HG03135 (cell line): ENCODE measurements at regions not wholly inside any gene's neighbourhood (a gene's known extent, or its start where the extent isn't known, plus 50 kb on each side); places are given as distances from the start of the nearest gene placed in this dataset.
A peak's percentile ranks its signal among the peaks of the same experiment; 100 is the strongest.

ENCODE experiments used
- ATAC-seq: cut with Tn5 transposase; IDR thresholded peaks from one replicate; pipeline ENCODE4 v1.9.1; 2021; ENCODE audit warnings: mild to moderate bottlenecking, moderate library complexity; ENCODE audit not compliant: unreplicated experiment

DNA sequence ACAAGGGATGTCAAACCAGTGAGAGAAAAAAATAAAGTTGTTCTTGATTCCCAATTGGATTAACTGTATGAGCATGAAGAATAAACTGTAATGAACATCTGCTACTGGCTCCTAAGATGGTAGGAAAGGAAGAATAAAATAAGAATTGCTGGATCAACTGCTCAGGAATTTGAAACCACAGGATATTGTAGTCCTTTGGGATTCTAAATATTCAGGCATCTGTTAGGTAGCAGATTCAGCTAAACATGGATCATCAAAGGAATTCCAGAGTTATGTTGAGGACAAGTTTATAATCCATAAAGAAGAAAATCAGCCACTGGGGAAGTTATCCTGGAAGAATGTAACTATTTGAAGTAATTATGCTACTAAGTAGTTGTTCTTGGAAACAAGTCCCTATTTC is 65.8 kb downstream of the ISL1 start:
- no peak for ATAC-seq

DNA sequence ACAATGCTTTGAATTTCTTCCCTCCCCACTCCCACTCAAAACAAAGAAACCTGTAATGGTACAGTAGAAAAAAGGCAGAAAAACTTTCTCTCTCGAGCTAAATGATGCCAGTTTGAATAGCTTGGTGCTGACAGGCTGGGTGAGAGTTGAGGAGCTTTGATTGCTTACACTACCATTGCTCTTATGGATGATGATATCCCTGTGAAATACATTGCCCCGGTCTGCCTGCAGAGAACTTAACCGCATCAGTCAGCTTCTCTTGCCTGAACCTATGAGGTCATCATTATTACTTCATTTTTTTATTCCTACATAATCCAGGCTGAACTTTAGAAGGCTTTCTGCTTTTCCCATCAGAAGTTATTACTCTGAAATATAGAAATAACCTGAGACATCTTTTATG is 69.3 kb downstream of the ISL1 start:
- ATAC-seq, result no peak

DNA sequence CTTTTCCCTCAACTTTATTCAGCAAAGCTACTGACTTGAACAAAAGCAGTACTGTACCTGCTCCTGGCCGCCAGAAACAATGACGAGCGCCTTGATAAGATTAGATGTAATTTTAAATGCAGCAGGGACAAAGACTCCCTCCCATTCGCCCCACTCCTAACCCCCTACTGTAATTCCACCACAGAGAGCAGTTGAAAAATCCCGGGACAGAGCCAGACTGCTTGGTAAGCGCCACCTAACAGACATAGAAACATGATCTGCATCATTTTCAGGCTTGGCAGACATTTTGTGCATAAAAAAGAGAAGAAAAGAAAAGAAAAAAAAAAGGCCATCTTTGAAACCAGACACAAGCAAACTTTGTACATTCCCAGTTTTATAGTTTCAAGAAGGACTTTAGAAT is 81.9 kb downstream of the ISL1 start:
- ATAC-seq, result no peak

DNA sequence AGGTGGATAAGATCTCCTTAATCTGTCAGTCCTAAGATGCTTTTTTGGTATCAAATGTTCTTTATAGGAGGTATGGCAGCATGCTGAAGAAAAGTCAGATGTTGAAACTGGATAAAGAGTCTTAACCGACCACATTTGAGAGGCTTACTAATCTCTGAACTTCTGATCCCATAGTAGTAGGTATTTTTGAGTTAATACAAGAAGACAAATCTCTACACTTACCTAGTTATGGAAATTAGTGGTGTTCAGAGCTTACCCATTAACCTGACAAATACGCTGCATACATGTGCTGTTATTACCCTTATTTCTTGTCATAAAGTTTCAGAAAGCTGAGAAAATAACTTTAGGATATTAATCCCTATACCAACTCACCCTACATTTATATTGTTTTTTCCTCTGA is 83.0 kb downstream of the ISL1 start:
- ATAC-seq, result no peak

DNA sequence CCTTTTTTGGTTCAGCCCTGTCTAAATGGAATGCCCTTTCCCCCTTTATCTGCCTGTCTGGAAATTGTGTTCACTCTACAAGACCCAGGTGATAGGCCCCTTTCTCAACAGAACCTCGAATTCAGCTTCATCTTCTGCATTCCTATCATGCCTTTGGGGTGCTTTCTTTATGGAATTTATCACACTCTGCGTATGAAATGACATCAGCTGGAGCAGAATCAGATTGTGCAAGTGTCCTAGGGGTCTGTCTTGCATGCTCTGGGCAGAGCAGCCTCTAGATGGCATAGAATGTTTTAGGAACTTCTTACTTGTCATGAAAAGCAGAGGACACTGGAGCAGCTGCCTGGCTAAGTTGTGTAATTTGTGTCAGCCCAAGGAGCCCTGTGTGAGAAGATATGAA is 84.9 kb downstream of the ISL1 start:
- ATAC-seq, result no peak

DNA sequence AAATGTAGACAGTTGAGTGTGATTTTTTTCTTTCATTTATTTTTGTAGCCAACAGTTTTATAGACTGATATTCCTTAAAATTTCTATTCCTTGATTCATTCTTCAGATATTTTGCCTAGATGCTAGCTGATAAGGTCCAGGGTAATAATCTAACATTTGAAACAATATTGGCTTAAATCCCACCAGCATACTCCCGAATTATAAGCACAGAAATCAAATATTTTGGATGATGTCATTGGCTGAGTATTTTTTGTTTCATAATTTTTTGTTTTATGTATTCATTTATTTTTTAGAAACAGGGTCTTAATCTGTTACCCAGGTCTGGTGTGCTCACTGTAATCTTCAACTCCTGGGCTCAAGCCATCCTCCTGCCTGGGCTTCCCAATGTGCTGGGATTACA is 88.4 kb downstream of the ISL1 start:
- no peak for ATAC-seq

DNA sequence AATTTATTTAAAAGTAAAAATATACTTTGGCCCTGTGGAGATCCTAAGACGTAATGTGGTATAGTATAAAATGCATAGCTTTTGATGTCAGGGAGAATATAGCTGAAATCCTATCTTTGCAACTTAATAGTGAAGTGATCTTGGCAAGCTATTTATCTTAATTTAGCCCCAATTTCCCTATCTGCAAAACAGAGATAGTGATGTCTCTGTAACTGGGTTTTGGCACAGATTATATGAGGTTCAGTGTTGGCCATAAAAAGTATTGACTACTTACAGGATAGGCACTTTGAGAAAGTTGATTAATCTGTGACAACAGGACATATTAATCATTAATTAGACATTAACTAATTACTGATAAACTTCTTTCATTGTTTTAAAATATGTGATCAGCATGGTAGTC is 89.2 kb downstream of the ISL1 start:
- ATAC-seq, result no peak

DNA sequence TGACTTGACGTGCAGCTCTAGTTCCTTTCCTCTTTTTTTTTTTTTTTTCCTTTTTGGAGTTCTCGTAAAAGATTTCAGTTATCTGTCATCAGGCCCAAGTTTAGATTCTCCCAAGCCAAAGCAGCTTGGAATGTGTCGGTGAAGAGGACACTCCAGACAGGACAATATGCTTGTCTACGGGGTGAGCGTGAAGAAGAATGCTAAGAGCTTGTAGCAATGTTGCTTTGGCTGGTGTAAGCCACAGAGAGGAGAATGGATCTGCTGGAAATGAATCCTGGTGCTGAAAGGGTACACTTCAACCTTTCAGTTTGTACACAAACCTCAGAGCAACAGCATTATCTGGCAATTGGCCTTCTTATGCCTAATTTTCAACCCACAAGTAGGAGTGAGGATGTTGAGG is 92.4 kb downstream of the ISL1 start:
- no peak for ATAC-seq

DNA sequence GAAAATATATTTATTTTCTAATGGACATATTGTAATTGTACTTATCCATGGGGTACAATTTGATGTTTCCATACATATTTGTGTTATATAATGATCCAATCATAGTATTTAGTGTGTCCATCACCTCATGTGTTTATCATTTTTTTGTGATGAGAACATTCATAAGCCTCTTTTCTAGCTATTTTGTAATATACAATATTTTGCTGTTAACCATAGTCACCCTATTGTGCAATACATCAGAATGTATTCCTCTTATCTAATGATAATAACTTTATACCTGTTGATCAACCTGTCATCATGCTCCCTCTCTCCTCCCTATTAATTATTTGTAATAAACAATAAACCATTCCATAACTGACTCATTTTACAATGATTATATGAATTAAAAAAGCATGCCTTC is 93.2 kb downstream of the ISL1 start:
- no peak for ATAC-seq

DNA sequence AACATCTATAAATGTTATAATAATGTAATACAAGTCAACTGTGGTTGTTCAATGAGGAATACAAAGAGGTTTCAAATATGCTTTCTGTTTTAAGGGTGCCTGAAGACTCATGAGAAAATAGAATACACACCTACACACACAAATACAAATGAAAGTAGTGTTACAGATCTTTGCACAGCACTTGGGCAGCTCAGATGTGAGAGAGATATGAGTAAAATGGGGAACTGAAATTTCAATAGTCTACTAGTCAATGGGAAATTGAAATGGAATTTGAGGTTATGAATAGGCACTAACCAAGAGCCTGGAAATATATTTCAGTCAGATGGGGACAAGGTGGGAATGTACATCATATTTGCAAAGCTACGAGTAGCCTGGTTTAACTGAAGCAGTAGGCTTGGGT is 96.6 kb downstream of the ISL1 start:
- ATAC-seq, result peak; percentile 63

DNA sequence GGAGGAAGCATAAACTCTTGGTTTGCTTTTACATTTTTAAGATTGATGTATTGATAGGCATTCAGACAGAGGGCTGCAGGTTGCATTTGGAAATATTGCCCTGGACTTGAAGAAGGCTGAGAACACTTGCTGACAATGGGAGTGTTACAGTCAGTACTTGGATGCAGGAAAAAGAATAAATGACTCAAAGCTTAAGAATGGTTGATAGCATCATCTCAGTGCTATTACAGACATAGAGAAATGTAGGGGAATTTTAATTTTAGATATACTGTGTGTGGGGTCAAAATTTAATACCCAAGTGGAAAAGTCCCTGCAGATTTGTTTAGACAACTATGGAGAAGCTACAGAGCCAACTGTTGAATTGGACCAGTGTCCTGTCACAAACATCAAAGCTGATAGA is 101.1 kb downstream of the ISL1 start:
- ATAC-seq, result no peak

DNA sequence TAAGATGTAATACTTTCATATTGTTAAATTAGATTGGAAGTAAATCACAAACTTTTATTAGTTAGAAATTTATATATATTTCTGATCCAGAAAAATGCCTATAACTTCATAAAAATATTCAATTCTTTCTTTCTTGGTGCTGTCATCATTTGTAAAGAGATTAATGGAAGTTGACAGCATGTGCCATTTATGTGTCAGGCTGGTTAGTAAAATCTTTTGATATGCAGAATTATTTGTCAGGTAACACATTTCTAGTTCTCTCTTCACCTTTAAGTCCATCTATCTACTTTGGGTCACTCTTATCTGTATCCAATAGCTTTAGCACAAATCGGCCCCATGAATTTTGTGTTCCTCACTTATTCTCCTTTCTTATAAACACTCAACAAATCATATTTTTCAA is 102.9 kb downstream of the ISL1 start:
- ATAC-seq, result no peak

DNA sequence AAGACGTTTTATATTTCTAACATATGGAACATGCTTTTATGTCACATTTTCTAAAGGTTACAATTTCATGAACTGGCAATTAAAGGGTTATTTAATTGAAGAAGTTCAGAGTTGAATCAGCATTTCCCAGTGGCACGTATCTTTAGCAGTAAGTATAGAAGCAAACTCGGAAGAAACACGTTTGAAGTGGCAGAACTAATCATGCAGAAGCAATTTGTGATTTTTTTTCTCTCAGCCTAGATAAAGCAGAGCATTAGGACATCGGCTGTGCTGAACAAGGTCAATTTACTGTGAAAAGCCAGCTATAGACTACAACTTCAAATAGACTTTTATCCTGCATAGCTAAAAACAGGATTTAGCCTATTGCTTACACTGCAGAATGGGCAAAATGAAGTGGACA is 104.7 kb downstream of the ISL1 start:
- ATAC-seq, result no peak

DNA sequence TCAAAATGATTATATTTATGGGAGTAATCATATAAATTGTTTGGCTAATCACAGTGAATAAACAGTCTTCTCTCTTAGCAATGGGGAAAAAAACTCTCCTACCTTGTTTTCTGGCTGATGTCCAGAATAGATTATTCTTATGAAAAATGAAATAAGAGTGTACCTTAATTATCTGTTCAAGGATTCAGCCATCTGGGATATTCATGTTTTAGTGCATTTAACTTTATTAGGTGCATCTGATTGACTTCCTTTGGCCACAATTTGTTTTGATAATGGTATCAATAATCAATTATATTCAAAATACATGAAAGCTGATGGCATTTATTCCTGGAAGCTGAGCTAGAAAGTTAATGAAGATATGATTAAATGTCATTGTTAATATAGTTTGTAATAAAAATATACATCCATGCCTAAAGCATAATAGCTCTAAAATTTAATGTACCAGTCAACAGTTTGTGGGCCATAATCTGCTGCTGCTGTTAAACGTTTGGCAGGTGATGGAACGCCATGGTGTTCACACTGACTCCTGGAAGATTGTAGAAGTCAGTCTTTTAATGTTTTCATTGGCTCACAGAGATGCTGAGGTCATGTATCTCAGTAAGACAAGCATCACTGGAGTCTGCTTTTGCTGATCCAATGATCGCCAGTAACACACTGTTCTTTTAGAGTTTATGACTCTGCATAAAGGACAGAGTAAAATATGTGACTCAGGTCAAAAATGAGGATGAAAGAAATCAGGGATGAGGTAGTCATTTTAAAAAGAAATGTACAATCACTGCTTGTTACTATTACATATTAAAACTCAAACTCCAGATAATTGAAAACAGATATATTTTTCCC is 105.8 kb downstream of the ISL1 start:
- no peak for ATAC-seq

DNA sequence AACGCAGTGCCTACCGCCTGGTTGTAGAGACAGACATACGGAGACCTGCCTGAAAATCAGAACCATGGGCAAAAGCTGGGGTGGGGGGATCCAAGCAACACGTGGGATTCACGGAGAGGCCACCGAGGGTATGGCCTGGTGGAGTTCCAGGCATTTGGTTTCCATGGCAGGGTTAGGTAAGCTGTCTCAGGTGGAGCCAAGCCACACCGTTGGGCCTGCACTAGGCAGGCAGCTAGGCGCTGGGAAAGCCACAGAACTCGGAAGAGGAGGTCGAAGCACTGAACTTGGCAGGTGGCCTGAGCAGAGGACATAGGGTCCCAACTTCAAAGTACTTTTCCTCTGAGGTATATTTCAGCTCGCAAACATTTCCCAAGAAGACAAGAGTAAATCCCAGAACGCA is 111.6 kb downstream of the ISL1 start:
- ATAC-seq, result no peak

DNA sequence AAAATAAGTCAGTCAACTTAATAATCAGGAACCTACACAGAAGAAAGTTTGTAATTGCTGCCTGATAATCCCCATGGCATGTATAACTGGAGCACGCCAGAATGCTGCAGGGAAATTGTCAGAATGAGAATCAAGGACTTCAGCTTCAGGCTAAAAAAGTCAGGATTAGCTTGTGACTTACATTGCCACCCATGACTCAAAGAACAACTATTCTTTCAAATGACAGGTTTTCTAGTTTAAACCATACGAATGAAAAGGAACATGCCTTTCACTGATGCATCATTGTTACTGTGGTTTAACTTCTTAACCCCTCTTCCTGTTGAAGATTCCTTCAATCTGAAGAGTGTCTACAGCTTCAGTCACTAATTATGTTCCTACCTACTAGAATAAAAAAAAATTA is 112.4 kb downstream of the ISL1 start:
- no peak for ATAC-seq

DNA sequence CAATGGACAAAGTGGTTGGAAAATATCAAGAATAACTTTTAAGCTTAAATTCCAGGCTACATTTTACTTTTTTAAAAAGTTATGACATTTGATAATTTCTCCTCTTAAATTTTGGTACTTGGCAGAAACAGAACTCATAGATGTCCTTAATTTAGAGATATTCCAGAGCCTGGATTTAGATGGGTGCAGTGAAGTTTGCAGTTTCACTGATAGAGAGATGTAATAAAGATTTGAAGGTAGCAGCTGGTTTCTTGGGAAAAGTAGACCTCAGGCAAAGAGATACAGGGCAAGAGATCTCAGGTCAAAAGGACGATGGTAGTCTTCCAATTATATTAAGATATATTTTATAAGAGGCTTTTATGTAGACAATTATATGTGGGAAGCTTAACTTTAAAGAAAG is 134.6 kb downstream of the ISL1 start:
- ATAC-seq, result no peak

DNA sequence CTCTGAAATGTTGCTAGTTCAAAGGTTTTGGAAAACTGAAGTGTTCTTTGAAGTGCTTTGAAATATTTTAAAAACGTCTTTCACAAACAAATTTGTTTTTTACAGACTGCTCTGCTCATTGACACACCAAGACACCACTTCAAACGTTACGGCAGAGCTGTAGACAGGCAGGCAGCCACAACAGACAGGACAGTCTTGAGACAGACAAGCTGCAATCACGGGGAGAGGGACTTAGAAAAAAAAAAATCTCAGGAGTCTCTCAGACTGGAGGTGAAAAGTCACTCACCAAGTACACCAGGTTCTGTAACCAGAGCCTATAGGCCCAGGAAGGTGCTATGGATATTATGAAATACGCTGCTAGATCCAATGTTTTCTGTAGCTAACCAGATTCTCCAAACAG is 135.4 kb downstream of the ISL1 start:
- no peak for ATAC-seq

DNA sequence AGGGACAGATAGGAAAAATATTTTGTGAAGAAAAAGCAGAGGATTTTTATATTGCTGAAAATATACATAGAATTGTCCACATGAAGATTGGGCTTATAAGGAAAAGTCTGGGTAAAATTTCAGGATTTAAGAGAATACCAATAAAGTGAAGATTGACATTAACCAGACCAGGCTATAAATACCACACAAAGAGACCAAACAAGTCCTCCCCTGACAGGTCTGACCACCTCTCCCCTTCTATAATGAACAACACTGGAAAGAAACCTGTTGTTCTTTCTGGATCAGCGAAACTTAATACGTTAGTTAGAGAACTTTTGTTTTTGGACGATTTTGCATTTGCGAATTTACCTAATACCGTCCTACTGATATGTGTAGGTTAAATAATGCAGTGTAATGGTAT is 138.3 kb downstream of the ISL1 start:
- no peak for ATAC-seq

DNA sequence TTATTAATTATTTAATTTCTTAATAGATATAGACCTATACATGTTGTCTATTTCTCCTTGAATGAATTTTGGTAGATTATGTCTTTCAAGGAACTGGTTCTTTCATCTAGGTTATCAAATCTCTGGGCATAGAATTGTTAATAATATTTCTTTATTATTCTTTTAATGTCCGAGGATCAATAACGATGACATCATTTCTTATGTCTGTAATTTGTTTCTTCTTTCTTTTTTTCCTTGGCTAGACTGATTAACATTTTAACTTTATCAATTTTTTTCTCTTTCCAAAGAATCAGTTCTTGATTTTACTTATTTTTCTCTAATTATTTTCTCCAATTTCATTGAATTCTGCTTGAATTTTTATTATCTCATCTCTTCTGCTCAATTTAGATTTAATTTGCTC is 156.0 kb downstream of the ISL1 start:
- no peak for ATAC-seq

DNA sequence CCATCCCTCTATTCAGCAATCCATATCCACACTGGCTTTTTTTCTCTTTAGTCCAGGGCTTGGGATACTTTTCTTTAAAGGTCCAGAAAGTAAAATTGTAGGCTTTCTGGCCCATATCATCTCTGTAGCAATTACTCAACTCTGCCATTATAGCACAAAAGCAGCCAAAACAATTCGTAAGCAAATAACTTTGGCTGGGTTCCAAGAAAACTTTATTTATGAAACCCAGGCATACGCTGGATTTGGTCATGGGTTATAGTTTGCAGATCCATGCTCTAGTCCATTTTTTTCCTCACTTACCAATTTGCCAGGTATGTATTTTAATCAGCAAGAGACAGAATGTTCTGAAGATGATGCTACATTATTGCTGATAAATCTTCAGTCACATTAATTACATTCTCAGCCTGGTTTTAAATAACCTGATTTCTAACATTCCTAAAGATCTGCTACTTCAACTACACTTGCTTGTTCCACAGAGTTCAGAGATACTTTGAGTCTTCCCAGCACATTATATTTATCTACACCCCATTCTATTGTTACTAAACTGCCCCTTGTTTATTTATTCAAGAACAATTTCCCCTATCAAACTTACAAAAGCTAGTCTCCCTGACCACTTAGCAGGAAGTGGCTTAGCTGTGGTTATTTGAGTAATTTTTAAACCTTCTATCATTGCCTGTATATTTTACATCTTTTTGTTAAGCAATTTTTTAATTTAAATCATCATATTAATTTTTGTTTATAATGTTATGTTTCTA is 161.0 kb downstream of the ISL1 start:
- ATAC-seq, result no peak

DNA sequence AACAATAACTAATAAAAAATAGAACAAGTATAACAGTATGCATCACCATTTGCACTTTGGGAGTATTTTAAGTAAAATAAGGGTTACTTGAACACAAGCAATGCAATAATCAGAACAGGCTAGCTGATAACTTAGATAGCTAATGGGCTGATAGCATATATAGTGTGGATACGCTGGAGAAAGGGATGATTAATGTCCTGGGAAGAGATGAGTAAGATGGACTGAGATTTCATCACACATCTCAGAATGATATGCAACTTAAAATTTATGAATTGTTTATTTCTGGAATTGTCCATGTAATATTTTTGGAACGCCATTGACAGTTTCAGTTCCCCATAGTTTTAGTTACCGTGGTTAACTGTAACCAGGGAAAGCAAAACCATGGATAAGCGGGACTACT is 173.6 kb downstream of the ISL1 start:
- no peak for ATAC-seq

DNA sequence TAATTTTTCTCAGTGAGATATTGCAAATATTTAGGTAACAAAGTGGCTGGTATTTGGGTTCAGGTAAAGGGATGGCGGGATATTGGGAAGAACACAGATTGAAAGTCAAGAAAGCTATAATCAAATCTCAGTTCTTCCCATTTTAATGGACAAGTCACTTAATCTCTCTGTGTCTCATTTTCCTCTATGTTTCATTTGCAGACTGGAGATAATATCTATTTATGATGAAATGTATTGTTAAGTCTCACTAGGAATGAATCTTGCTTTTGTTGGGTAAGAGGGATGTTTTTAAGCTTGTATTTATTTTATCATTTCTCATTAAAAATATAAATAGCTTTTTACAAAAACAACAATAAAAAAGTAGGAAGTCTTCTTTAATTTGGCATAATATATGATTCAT is 175.4 kb downstream of the ISL1 start:
- no peak for ATAC-seq
